HepG2 (cell line): ENCODE measurements at regions not wholly inside any gene's neighbourhood (a gene's known extent, or its start where the extent isn't known, plus 50 kb on each side); places are given as distances from the start of the nearest gene placed in this dataset.

ENCODE experiments used
- KDM5B ChIP-seq: sonication (generic); formaldehyde crosslinking; IDR thresholded peaks from 2 replicates; pipeline ENCODE4 v1.4.0; 2020; ENCODE audit warnings: missing genetic modification reagents, mild to moderate bottlenecking, borderline replicate concordance
- POLR2A ChIP-seq, 2 experiments: IDR thresholded peaks; 2 replicates each; pipeline ENCODE4 v1.6.1; 2011; ENCODE audit warnings: low read depth in 2 of 2, low read length in 2 of 2, mild to moderate bottlenecking in 1 of 2, moderate library complexity in 1 of 2; ENCODE audit not compliant: insufficient read depth in 1 of 2
- RFXAP ChIP-seq: sonication (generic); formaldehyde crosslinking; IDR thresholded peaks from 2 replicates; pipeline ENCODE4 v1.4.0; 2020; ENCODE audit warnings: missing genetic modification reagents, borderline replicate concordance
- SIN3A ChIP-seq: IDR thresholded peaks from 2 replicates; pipeline ENCODE4 v1.6.1; 2011; ENCODE audit warnings: low read depth, mild to moderate bottlenecking, control low read depth, low read length, borderline replicate concordance
- TBL1XR1 ChIP-seq: fragments of 150-350 bp; IDR thresholded peaks from 2 replicates; pipeline ENCODE4 v1.6.1; 2014; ENCODE audit warnings: borderline replicate concordance, low read length; ENCODE audit not compliant: partially characterized antibody
- ZBTB8A ChIP-seq: sonication (generic); formaldehyde crosslinking; IDR thresholded peaks from 2 replicates; pipeline ENCODE4 v1.4.0; 2020; ENCODE audit warnings: mild to moderate bottlenecking, low read depth, missing genetic modification reagents, borderline replicate concordance
- ZFX ChIP-seq: sonication (generic); formaldehyde crosslinking; IDR thresholded peaks from 2 replicates; pipeline ENCODE4 v1.4.0; 2020; ENCODE audit warnings: mild to moderate bottlenecking, low read depth, missing genetic modification reagents, moderate library complexity
- ZNF350 ChIP-seq: sonication (generic); formaldehyde crosslinking; IDR thresholded peaks from 2 replicates; pipeline ENCODE4 v1.4.0; 2020; ENCODE audit warnings: mild to moderate bottlenecking, low read depth, missing genetic modification reagents, borderline replicate concordance
- ZNF670 ChIP-seq: sonication (generic); formaldehyde crosslinking; IDR thresholded peaks from 2 replicates; pipeline ENCODE4 v1.8.0; 2022; ENCODE audit warnings: mild to moderate bottlenecking, missing genetic modification reagents, borderline replicate concordance
- TF ChIP-seq, protein P1 (sequence below): sonication (generic); formaldehyde crosslinking; IDR thresholded peaks from 2 replicates; pipeline ENCODE4 v1.4.0; 2020; ENCODE audit warnings: missing genetic modification reagents
- TF ChIP-seq, protein P2 (sequence below): sonication (generic); formaldehyde crosslinking; IDR thresholded peaks from 2 replicates; pipeline ENCODE4 v1.4.0; 2020; ENCODE audit warnings: mild to moderate bottlenecking, missing genetic modification reagents, borderline replicate concordance
- TF ChIP-seq, protein P3 (sequence below): sonication (generic); formaldehyde crosslinking; IDR thresholded peaks from 2 replicates; pipeline ENCODE4 v1.5.0; 2020; ENCODE audit warnings: mild to moderate bottlenecking, missing genetic modification reagents, moderate library complexity

DNA sequence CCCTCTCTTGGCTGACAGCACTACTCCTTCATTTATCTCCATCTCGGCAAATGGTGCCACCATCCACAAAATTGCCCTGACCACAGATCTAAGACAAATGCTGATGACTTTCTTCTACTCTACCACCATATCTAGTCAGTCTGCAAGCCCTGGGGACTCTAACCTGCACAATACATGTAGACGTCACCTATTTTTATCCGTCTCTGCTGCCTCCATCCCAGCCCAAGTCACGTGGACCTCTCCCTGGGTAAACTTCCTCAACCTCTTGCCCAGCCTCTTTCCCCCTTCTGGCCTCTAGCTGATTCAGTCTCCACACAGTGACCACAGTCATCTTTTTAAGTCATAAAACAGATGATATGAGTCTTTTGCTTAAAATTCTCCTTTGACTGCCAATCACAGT, 1203.0 kb downstream of the AACS start:
- TF ChIP-seq POLR2A (IDR thresholded peaks at IDR 0.05; ENCODE audit: insufficient read depth in 1 of 2, low read depth in 2 of 2, low read length in 2 of 2) = no peak
- no peak for TF ChIP-seq ZNF670 (CRISPR knock-in tag)
- TF ChIP-seq, protein P1, sequence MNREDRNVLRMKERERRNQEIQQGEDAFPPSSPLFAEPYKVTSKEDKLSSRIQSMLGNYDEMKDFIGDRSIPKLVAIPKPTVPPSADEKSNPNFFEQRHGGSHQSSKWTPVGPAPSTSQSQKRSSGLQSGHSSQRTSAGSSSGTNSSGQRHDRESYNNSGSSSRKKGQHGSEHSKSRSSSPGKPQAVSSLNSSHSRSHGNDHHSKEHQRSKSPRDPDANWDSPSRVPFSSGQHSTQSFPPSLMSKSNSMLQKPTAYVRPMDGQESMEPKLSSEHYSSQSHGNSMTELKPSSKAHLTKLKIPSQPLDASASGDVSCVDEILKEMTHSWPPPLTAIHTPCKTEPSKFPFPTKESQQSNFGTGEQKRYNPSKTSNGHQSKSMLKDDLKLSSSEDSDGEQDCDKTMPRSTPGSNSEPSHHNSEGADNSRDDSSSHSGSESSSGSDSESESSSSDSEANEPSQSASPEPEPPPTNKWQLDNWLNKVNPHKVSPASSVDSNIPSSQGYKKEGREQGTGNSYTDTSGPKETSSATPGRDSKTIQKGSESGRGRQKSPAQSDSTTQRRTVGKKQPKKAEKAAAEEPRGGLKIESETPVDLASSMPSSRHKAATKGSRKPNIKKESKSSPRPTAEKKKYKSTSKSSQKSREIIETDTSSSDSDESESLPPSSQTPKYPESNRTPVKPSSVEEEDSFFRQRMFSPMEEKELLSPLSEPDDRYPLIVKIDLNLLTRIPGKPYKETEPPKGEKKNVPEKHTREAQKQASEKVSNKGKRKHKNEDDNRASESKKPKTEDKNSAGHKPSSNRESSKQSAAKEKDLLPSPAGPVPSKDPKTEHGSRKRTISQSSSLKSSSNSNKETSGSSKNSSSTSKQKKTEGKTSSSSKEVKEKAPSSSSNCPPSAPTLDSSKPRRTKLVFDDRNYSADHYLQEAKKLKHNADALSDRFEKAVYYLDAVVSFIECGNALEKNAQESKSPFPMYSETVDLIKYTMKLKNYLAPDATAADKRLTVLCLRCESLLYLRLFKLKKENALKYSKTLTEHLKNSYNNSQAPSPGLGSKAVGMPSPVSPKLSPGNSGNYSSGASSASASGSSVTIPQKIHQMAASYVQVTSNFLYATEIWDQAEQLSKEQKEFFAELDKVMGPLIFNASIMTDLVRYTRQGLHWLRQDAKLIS (CRISPR knock-in tag) = no peak
- no peak for TF ChIP-seq SIN3A
- TF ChIP-seq TBL1XR1 = no peak
- no peak for TF ChIP-seq KDM5B
- TF ChIP-seq ZFX (CRISPR knock-in tag) = no peak
- TF ChIP-seq, protein P2, sequence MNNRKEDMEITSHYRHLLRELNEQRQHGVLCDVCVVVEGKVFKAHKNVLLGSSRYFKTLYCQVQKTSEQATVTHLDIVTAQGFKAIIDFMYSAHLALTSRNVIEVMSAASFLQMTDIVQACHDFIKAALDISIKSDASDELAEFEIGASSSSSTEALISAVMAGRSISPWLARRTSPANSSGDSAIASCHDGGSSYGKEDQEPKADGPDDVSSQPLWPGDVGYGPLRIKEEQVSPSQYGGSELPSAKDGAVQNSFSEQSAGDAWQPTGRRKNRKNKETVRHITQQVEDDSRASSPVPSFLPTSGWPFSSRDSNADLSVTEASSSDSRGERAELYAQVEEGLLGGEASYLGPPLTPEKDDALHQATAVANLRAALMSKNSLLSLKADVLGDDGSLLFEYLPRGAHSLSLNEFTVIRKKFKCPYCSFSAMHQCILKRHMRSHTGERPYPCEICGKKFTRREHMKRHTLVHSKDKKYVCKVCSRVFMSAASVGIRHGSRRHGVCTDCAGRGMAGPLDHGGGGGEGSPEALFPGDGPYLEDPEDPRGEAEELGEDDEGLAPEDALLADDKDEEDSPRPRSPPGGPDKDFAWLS (CRISPR knock-in tag) = no peak
- no peak for TF ChIP-seq ZBTB8A (CRISPR knock-in tag)
- TF ChIP-seq, protein P3, sequence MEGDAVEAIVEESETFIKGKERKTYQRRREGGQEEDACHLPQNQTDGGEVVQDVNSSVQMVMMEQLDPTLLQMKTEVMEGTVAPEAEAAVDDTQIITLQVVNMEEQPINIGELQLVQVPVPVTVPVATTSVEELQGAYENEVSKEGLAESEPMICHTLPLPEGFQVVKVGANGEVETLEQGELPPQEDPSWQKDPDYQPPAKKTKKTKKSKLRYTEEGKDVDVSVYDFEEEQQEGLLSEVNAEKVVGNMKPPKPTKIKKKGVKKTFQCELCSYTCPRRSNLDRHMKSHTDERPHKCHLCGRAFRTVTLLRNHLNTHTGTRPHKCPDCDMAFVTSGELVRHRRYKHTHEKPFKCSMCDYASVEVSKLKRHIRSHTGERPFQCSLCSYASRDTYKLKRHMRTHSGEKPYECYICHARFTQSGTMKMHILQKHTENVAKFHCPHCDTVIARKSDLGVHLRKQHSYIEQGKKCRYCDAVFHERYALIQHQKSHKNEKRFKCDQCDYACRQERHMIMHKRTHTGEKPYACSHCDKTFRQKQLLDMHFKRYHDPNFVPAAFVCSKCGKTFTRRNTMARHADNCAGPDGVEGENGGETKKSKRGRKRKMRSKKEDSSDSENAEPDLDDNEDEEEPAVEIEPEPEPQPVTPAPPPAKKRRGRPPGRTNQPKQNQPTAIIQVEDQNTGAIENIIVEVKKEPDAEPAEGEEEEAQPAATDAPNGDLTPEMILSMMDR (CRISPR knock-in tag) = no peak
- no peak for TF ChIP-seq ZNF350
- no peak for TF ChIP-seq RFXAP (CRISPR knock-in tag)
